ENCODE measurements at regions not wholly inside any gene's neighbourhood (a gene's known extent, or its start where the extent isn't known, plus 50 kb on each side); places are given as distances from the start of the nearest gene placed in this dataset.
"Not testable (repeated sequence)": the region's sequence is repeated elsewhere in the genome, so short reads cannot be mapped to it uniquely, and the experiment has no call there.

DNA sequence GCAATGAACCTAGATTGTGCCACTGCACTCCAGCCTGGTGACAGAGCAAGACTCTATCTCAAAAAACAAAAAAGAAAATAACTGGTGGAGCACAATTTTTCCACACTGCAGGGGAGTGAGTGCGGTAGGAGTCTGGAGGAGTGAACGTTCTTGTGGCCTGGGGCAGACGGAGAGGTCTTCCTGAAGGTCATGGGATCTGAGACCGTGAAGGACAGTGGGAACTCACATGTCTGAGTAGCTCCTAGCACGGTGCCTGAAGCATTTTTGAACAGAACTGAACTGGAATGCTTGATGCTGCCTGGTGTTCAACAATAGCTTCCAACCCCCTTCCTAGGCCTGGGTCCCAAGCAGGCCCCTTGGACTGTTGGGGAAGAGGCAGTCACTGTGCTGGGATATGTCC, 84.3 kb upstream of the PODXL start:
- H3K9me3 ChIP-seq (ENCODE audit: control insufficient read depth, insufficient read depth, low read depth, low read length) = no peaks in the 10 kb centered on the region
- peaks cover 26% of the 10 kb centered on the region for H3K4me1 ChIP-seq (ENCODE audit: control insufficient read depth, insufficient read depth, low read length)
- no peak overlapping the region for H3K4me3 ChIP-seq (ENCODE audit: low read depth, low read length)
- no peaks in the 10 kb centered on the region for H3K27me3 ChIP-seq (ENCODE audit: control insufficient read depth, insufficient read depth, low read length)
- H3K27ac ChIP-seq (ENCODE audit: low read depth, low read length) = no peak overlapping the region
- H3K36me3 ChIP-seq (ENCODE audit: control insufficient read depth, insufficient read depth, low read length) = no peaks in the 10 kb centered on the region
- H3K9ac ChIP-seq (ENCODE audit: low read length) = no peak overlapping the region

DNA sequence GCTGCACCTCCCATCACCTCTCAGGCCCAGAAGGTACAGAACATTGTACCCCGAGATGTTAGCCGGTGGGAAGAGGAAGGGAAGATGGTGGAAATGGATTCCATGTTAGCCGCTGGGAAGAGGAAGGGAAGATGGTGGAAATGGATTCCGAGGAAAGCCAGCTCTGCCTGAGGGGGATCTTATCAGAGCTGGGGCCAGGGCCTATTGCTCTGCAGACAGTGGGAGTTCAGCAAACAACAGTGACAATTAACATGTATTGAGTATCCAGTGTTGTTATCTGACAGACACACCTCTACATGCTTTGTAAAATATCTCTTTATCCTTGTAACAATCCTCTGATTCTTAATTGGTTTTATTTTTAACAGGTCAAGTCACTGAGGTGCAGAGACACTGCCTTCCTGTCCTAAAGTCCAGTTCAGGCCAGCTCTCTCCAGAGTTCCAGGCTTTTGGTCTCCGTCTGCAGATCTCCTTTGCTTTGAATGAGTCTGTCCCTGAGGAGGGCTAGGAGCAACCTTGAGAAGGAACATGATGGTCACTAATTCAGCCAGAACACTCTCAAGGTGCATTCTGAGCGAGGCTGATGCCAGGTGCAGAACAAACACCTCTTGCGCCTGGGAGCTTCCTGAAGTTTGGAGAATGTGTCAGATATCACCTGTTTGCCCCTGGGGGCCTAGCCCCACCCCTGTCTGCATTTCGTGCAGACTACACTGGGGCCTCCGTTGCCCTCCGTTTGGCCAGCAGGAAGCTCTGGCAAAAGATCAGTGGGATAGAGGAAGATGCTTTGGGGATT, 82.4 kb upstream of the PODXL start:
- H3K36me3 ChIP-seq (ENCODE audit: control insufficient read depth, insufficient read depth, low read length) = no peaks in the 10 kb centered on the region
- H3K9me3 ChIP-seq (ENCODE audit: control insufficient read depth, insufficient read depth, low read depth, low read length) = no peaks in the 10 kb centered on the region
- H3K4me1 ChIP-seq (ENCODE audit: control insufficient read depth, insufficient read depth, low read length) = peaks cover 27% of the 10 kb centered on the region
- H3K4me3 ChIP-seq (ENCODE audit: low read depth, low read length) = no peak overlapping the region
- no peaks in the 10 kb centered on the region for H3K27me3 ChIP-seq (ENCODE audit: control insufficient read depth, insufficient read depth, low read length)
- peak overlapping the region; percentile 8; the same call in 1 of the 2 replicates for H3K27ac ChIP-seq (ENCODE audit: low read depth, low read length)
- peak overlapping the region; percentile 18 for H3K9ac ChIP-seq (ENCODE audit: low read length)

- Histone ChIP-seq H3K27ac (ENCODE audit: low read depth, low read length) (no peak overlapping the region), H3K9ac (ENCODE audit: low read length) (peak overlapping the region; percentile 18)
Measured at GRCh38 chr7:131637859-131638258, 81.4 kb upstream of the PODXL start.

DNA sequence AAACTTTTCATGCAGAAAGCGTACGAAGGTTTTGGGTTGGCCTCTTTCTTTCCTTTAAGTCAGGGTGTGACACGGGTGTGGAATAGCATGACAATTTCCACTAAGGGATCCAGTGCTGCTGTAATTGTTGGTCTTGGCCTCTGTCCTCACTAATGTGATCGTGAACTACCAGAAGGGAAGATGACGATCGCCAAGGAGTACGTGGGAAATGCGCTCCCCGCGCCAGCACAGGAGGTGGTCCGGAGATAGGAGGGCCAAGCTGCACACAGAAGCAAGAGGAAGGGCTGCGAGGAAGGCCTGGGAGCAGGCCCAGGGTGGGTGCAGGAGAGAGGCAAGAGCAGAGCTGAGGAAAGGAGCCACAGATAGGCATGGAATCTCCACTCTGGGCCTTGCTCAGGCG, 79.7 kb upstream of the PODXL start:
- Histone ChIP-seq H3K27ac (ENCODE audit: low read depth, low read length) (no peak overlapping the region), H3K9me3 (ENCODE audit: control insufficient read depth, insufficient read depth, low read depth, low read length) (no peaks in the 10 kb centered on the region), H3K27me3 (ENCODE audit: control insufficient read depth, insufficient read depth, low read length) (no peaks in the 10 kb centered on the region), H3K9ac (ENCODE audit: low read length) (no peak overlapping the region), H3K4me3 (ENCODE audit: low read depth, low read length) (no peak overlapping the region), H3K36me3 (ENCODE audit: control insufficient read depth, insufficient read depth, low read length) (no peaks in the 10 kb centered on the region), H3K4me1 (ENCODE audit: control insufficient read depth, insufficient read depth, low read length) (peaks cover 31% of the 10 kb centered on the region)

More at GRCh38 chr7:131637859-131638258, 81.4 kb upstream of the PODXL start:
- Histone ChIP-seq H3K36me3 (ENCODE audit: control insufficient read depth, insufficient read depth, low read length) (no peaks in the 10 kb centered on the region), H3K9me3 (ENCODE audit: control insufficient read depth, insufficient read depth, low read depth, low read length) (no peaks in the 10 kb centered on the region), H3K4me3 (ENCODE audit: low read depth, low read length) (no peak overlapping the region), H3K27me3 (ENCODE audit: control insufficient read depth, insufficient read depth, low read length) (no peaks in the 10 kb centered on the region), H3K4me1 (ENCODE audit: control insufficient read depth, insufficient read depth, low read length) (peaks cover 31% of the 10 kb centered on the region)

DNA sequence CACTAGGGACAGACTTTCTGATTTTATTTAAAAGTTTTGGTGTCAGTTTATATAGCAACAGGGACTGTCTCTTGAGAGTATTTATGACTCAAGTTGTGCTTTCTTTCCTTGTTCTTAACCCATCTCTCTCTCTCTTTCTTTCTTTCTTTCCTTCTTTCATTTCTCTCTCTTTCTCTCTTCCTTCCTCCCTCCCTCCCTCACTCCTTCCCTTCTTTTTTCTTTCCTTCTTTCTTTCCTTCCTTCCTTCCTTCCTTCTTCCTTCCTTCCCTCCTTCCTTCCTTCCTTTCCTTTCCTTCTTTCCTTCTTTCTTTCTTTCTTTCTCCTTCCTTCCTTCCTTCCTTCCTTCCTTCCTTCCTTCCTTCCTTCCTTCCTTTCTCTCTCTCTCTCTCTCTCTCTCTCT, 77.8 kb upstream of the PODXL start:
- H3K4me1 ChIP-seq (ENCODE audit: control insufficient read depth, insufficient read depth, low read length) = peaks cover 37% of the 10 kb centered on the region
- not testable (repeated sequence) for H3K4me3 ChIP-seq (ENCODE audit: low read depth, low read length); H3K27me3 ChIP-seq (ENCODE audit: control insufficient read depth, insufficient read depth, low read length); H3K9me3 ChIP-seq (ENCODE audit: control insufficient read depth, insufficient read depth, low read depth, low read length); H3K36me3 ChIP-seq (ENCODE audit: control insufficient read depth, insufficient read depth, low read length); H3K27ac ChIP-seq (ENCODE audit: low read depth, low read length); H3K9ac ChIP-seq (ENCODE audit: low read length)

DNA sequence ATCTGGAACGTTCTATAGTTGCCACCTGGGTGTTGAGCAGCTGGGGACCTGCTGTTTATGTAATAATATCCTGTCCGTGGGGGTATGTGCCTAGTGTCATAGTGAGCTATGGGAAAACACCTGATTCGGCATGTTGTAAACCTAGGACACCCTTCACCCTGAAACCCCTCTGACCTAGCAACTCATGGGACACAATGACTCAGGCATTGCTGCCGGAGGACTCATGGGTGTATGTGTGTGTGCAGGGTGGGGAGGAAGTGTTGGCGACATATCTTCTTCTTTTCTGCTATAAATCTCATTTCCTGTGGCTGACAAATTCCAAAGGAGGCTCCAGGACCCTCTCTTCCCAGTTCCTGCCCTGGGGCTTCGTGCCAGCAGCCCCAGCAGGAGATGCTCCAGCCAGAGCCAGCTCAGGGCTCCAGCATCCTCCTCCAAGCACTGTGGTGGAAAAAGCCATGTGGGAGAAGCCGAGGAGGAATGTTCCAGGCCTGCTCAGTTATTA, 77.0 kb upstream of the PODXL start:
- H3K9ac ChIP-seq (ENCODE audit: low read length) = no peak overlapping the region
- peaks cover 35% of the 10 kb centered on the region for H3K4me1 ChIP-seq (ENCODE audit: control insufficient read depth, insufficient read depth, low read length)
- no peak overlapping the region for H3K27ac ChIP-seq (ENCODE audit: low read depth, low read length)

GRCh38 chr7:131630427-131630826, 74.0 kb upstream of the PODXL start:
- H3K36me3 ChIP-seq (ENCODE audit: control insufficient read depth, insufficient read depth, low read length) = no peaks in the 10 kb centered on the region
- no peaks in the 10 kb centered on the region for H3K9me3 ChIP-seq (ENCODE audit: control insufficient read depth, insufficient read depth, low read depth, low read length)
- H3K27ac ChIP-seq (ENCODE audit: low read depth, low read length) = no peak overlapping the region
- H3K4me3 ChIP-seq (ENCODE audit: low read depth, low read length) = no peak overlapping the region
- H3K4me1 ChIP-seq (ENCODE audit: control insufficient read depth, insufficient read depth, low read length) = peaks cover 40% of the 10 kb centered on the region
- peaks cover 4% of the 10 kb centered on the region; the same call in 1 of the 2 replicates for H3K27me3 ChIP-seq (ENCODE audit: control insufficient read depth, insufficient read depth, low read length)
- H3K9ac ChIP-seq (ENCODE audit: low read length) = no peak overlapping the region

More for the DNA sequence above, 77.0 kb upstream of the PODXL start:
- no peaks in the 10 kb centered on the region for H3K9me3 ChIP-seq (ENCODE audit: control insufficient read depth, insufficient read depth, low read depth, low read length)
- no peaks in the 10 kb centered on the region for H3K36me3 ChIP-seq (ENCODE audit: control insufficient read depth, insufficient read depth, low read length)
- H3K4me3 ChIP-seq (ENCODE audit: low read depth, low read length) = no peak overlapping the region
- H3K27me3 ChIP-seq (ENCODE audit: control insufficient read depth, insufficient read depth, low read length) = peaks cover 4% of the 10 kb centered on the region; the same call in 1 of the 2 replicates

GRCh38 chr7:131629217-131629882, 72.9 kb upstream of the PODXL start:
- H3K36me3 ChIP-seq (ENCODE audit: control insufficient read depth, insufficient read depth, low read length) = no peaks in the 10 kb centered on the region
- H3K27me3 ChIP-seq (ENCODE audit: control insufficient read depth, insufficient read depth, low read length) = peaks cover 4% of the 10 kb centered on the region; the same call in 1 of the 2 replicates
- H3K9ac ChIP-seq (ENCODE audit: low read length) = peak overlapping the region; percentile 32
- no peaks in the 10 kb centered on the region for H3K9me3 ChIP-seq (ENCODE audit: control insufficient read depth, insufficient read depth, low read depth, low read length)
- H3K4me3 ChIP-seq (ENCODE audit: low read depth, low read length) = no peak overlapping the region
- no peak overlapping the region for H3K27ac ChIP-seq (ENCODE audit: low read depth, low read length)
- H3K4me1 ChIP-seq (ENCODE audit: control insufficient read depth, insufficient read depth, low read length) = peaks cover 49% of the 10 kb centered on the region

- no peak overlapping the region for H3K4me3 ChIP-seq (ENCODE audit: low read depth, low read length)
- peaks cover 50% of the 10 kb centered on the region for H3K4me1 ChIP-seq (ENCODE audit: control insufficient read depth, insufficient read depth, low read length)
- no peaks in the 10 kb centered on the region for H3K9me3 ChIP-seq (ENCODE audit: control insufficient read depth, insufficient read depth, low read depth, low read length)
- no peaks in the 10 kb centered on the region for H3K36me3 ChIP-seq (ENCODE audit: control insufficient read depth, insufficient read depth, low read length)
- H3K27ac ChIP-seq (ENCODE audit: low read depth, low read length) = no peak overlapping the region
- H3K9ac ChIP-seq (ENCODE audit: low read length) = peak overlapping the region; percentile 14
- H3K27me3 ChIP-seq (ENCODE audit: control insufficient read depth, insufficient read depth, low read length) = peaks cover 4% of the 10 kb centered on the region; the same call in 1 of the 2 replicates
Measured at GRCh38 chr7:131628634-131629033, 72.2 kb upstream of the PODXL start.

GRCh38 chr7:131627735-131628190, 71.3 kb upstream of the PODXL start:
- peaks cover 4% of the 10 kb centered on the region; the same call in 1 of the 2 replicates for H3K27me3 ChIP-seq (ENCODE audit: control insufficient read depth, insufficient read depth, low read length)
- H3K36me3 ChIP-seq (ENCODE audit: control insufficient read depth, insufficient read depth, low read length) = no peaks in the 10 kb centered on the region
- peaks cover 50% of the 10 kb centered on the region for H3K4me1 ChIP-seq (ENCODE audit: control insufficient read depth, insufficient read depth, low read length)
- H3K9ac ChIP-seq (ENCODE audit: low read length) = no peak overlapping the region
- no peak overlapping the region for H3K4me3 ChIP-seq (ENCODE audit: low read depth, low read length)
- H3K27ac ChIP-seq (ENCODE audit: low read depth, low read length) = no peak overlapping the region
- no peaks in the 10 kb centered on the region for H3K9me3 ChIP-seq (ENCODE audit: control insufficient read depth, insufficient read depth, low read depth, low read length)

DNA sequence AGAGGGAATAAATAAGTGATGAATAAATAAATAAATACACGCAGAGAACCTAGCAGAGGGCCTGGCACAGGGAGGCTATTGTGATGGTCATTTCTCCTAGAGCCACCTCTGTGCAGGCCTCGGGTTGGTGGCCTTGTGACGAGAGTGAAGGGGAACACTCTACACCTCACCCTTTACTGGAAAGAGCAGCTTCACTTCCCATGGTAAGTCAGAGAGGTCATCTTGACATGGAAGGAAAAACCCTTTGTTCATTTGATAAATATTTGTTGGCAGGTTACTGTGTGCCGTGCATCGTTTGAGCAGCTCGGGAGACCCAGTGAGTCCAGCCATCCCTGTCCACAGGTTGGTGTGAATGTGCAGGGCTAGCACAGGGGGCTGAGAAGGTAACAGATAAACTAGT, 70.2 kb upstream of the PODXL start:
- H3K27ac ChIP-seq (ENCODE audit: low read depth, low read length) = peak overlapping the region; percentile 6; the same call in 1 of the 2 replicates

More for the DNA sequence above, 70.2 kb upstream of the PODXL start:
- Histone ChIP-seq H3K4me3 (ENCODE audit: low read depth, low read length) (no peak overlapping the region), H3K4me1 (ENCODE audit: control insufficient read depth, insufficient read depth, low read length) (peaks cover 56% of the 10 kb centered on the region), H3K9ac (ENCODE audit: low read length) (peak overlapping the region; percentile 55), H3K36me3 (ENCODE audit: control insufficient read depth, insufficient read depth, low read length) (no peaks in the 10 kb centered on the region), H3K27me3 (ENCODE audit: control insufficient read depth, insufficient read depth, low read length) (peaks cover 4% of the 10 kb centered on the region; the same call in 1 of the 2 replicates), H3K9me3 (ENCODE audit: control insufficient read depth, insufficient read depth, low read depth, low read length) (no peaks in the 10 kb centered on the region)
